OCI-LY7 (cell line): ENCODE measurements at regions not wholly inside any gene's neighbourhood (a gene's known extent, or its start where the extent isn't known, plus 50 kb on each side); places are given as distances from the start of the nearest gene placed in this dataset.

ENCODE experiments used
- BruUV-seq: library from RNA; stranded (reverse); fragments of 400-500 nt; replicated peaks from 2 replicates; lab custom pipeline; 2021; lab: Mats Ljungman, UMichigan
- CTCF ChIA-PET: fragments of 300-600 bp; sonication (Branson Sonifier 250); formaldehyde crosslinking; loops from one replicate; lab custom pipeline; 2022; ENCODE audit warnings: antibody characterized with exemption; ENCODE audit not compliant: unreplicated experiment; lab: Charles Lee
- POLR2A ChIA-PET: fragments of 300-600 bp; sonication (Branson Sonifier 250); formaldehyde crosslinking; loops from one replicate; lab custom pipeline; 2022; ENCODE audit warnings: antibody characterized with exemption; lab: Charles Lee
- DNase-seq: peaks from one replicate; pipeline ENCODE4 v3.0.0-alpha.2; 2015; ENCODE audit warnings: low spot score
- H2AFZ ChIP-seq: fragments of 200-600 bp; sonication (generic), shearing (Covaris generic); 2 replicates; pipeline ENCODE4 v1.6.1; 2014; ENCODE audit warnings: mild to moderate bottlenecking, antibody characterized with exemption, low read length, moderate library complexity
- H3K27ac ChIP-seq: fragments of 200-600 bp; sonication (generic); 2 replicates; pipeline ENCODE4 v1.5.1; 2014; ENCODE audit warnings: mixed run types, low read depth, mild to moderate bottlenecking, moderate library complexity, low read length, inconsistent platforms; ENCODE audit not compliant: poor library complexity, severe bottlenecking
- H3K36me3 ChIP-seq: fragments of 200-600 bp; sonication (generic); 2 replicates; pipeline ENCODE4 v1.6.1; 2014; ENCODE audit warnings: mild to moderate bottlenecking, antibody characterized with exemption, low read length, moderate library complexity, mixed read lengths; ENCODE audit not compliant: insufficient read depth
- H3K4me1 ChIP-seq: fragments of 200-600 bp; sonication (generic); 2 replicates; pipeline ENCODE4 v1.5.1; 2014; ENCODE audit warnings: mild to moderate bottlenecking, low read length; ENCODE audit not compliant: insufficient read depth, poor library complexity, severe bottlenecking
- H3K4me2 ChIP-seq: fragments of 200-600 bp; sonication (generic); 2 replicates; pipeline ENCODE4 v1.6.1; 2014; ENCODE audit warnings: mild to moderate bottlenecking, low read length
- H3K4me3 ChIP-seq: fragments of 200-600 bp; sonication (generic); 2 replicates; pipeline ENCODE4 v1.5.1; 2014; ENCODE audit warnings: mild to moderate bottlenecking, low read depth, low read length; ENCODE audit not compliant: poor library complexity, severe bottlenecking
- H3K79me2 ChIP-seq: fragments of 200-600 bp; sonication (generic); 2 replicates; pipeline ENCODE4 v1.6.1; 2016; ENCODE audit warnings: low read depth, mild to moderate bottlenecking, low read length, moderate library complexity, mixed read lengths; ENCODE audit not compliant: insufficient read depth
- H3K9me2 ChIP-seq: fragments of 200-600 bp; sonication (generic); 2 replicates; pipeline ENCODE4 v1.6.1; 2016; ENCODE audit warnings: mild to moderate bottlenecking, low read length, mixed read lengths; ENCODE audit not compliant: insufficient read depth
- H3K9me3 ChIP-seq: fragments of 200-600 bp; sonication (generic); 2 replicates; pipeline ENCODE4 v1.6.1; 2014; ENCODE audit warnings: mild to moderate bottlenecking, mixed run types, low read length, mixed read lengths
- H4K20me1 ChIP-seq: fragments of 200-600 bp; sonication (generic); 2 replicates; pipeline ENCODE4 v1.6.1; 2014; ENCODE audit warnings: mild to moderate bottlenecking, antibody characterized with exemption, low read length, moderate library complexity, mixed read lengths; ENCODE audit not compliant: insufficient read depth
- CTCF ChIP-seq: fragments of 200-600 bp; sonication (generic); conservative IDR thresholded peaks from 2 replicates; pipeline ENCODE4 v1.5.1; 2014; ENCODE audit warnings: mild to moderate bottlenecking, antibody characterized with exemption, low read length, moderate library complexity, mixed read lengths
- EZH2phosphoT487 ChIP-seq: fragments of 200-600 bp; sonication (generic); IDR thresholded peaks from 2 replicates; pipeline ENCODE4 v1.6.1; 2018; ENCODE audit warnings: low read depth, borderline replicate concordance, mild to moderate bottlenecking, mixed run types, antibody characterized with exemption, low read length, moderate library complexity, mixed read lengths
- intact Hi-C: fragments of 100-400 bp; cut with micrococcal nuclease; formaldehyde crosslinking; loops from one replicate; pipeline ENCODE4 v1.10.0; 2022; ENCODE audit not compliant: unreplicated experiment

GRCh38 chr11:70860888-70861287, 391.5 kb downstream of the SHANK2 start:
- no peaks in the 10 kb centered on the region for H3K9me3 ChIP-seq
- no peak overlapping the region for H2AFZ ChIP-seq
- TF ChIP-seq EZH2phosphoT487 (no peak), CTCF (no peak)
- no peaks in the 10 kb centered on the region for H3K79me2 ChIP-seq
- intact Hi-C loops = no loop called here
- H3K4me3 ChIP-seq = no peak overlapping the region
- no peak for DNase-seq
- H3K9me2 ChIP-seq = no peaks in the 10 kb centered on the region
- H4K20me1 ChIP-seq = no peaks in the 10 kb centered on the region
- ChIA-PET POLR2A (no interaction called here), CTCF (no interaction called here)
- no peak overlapping the region for H3K4me2 ChIP-seq
- H3K4me1 ChIP-seq = no peaks in the 10 kb centered on the region
- H3K36me3 ChIP-seq = no peaks in the 10 kb centered on the region
- no peak overlapping the region for H3K27ac ChIP-seq
- no TSS peak for BruUV-seq

GRCh38 chr11:70861559-70861958, 390.8 kb downstream of the SHANK2 start:
- H3K79me2 ChIP-seq = no peaks in the 10 kb centered on the region
- no peaks in the 10 kb centered on the region for H3K4me1 ChIP-seq
- no peak overlapping the region for H3K4me3 ChIP-seq
- no peaks in the 10 kb centered on the region for H4K20me1 ChIP-seq
- no peaks in the 10 kb centered on the region for H3K9me2 ChIP-seq
- no peaks in the 10 kb centered on the region for H3K9me3 ChIP-seq
- H3K4me2 ChIP-seq = no peak overlapping the region
- no peaks in the 10 kb centered on the region for H3K36me3 ChIP-seq
- CTCF ChIA-PET = no interaction called here
- no peak for TF ChIP-seq EZH2phosphoT487
- TF ChIP-seq CTCF = no peak
- no peak overlapping the region for H2AFZ ChIP-seq
- intact Hi-C loops = no loop called here
- no peak for DNase-seq
- no peak overlapping the region for H3K27ac ChIP-seq
- POLR2A ChIA-PET = interaction anchor here (0.5 to 0.7 kb wide), 2 partner anchors 31 to 673 kb away, joined by 3 read pairs; no protein-coding TSS in a partner anchor
- no TSS peak for BruUV-seq

GRCh38 chr11:70862093-70862492, 390.3 kb downstream of the SHANK2 start:
- Histone ChIP-seq H3K9me3 (no peaks in the 10 kb centered on the region), H3K27ac (no peak overlapping the region), H3K79me2 (no peaks in the 10 kb centered on the region), H4K20me1 (no peaks in the 10 kb centered on the region), H3K4me1 (no peaks in the 10 kb centered on the region), H3K4me3 (no peak overlapping the region), H2AFZ (no peak overlapping the region), H3K9me2 (no peaks in the 10 kb centered on the region), H3K36me3 (no peaks in the 10 kb centered on the region), H3K4me2 (no peak overlapping the region)
- TF ChIP-seq CTCF = no peak
- no peak for TF ChIP-seq EZH2phosphoT487
- no TSS peak for BruUV-seq
- no peak for DNase-seq
- ChIA-PET POLR2A (interaction anchor here (0.5 to 0.7 kb wide), 2 partner anchors 30 to 673 kb away, joined by 3 read pairs; no protein-coding TSS in a partner anchor), CTCF (no interaction called here)
- intact Hi-C loops = no loop called here
